Spleen (tissue), 7 donors: ENCODE measurements at regions not wholly inside any gene's neighbourhood (a gene's known extent, or its start where the extent isn't known, plus 50 kb on each side); places are given as distances from the start of the nearest gene placed in this dataset.

Experiments
- POLR2A ChIP-seq, 3 donors: fragments of 450-650 bp; IDR thresholded peaks; one replicate each; pipeline ENCODE4 v1.5.1; 2017; ENCODE audit warnings: antibody characterized with exemption in 3 of 3, mild to moderate bottlenecking in 1 of 3
- POLR2AphosphoS5 ChIP-seq, 3 donors: sonication (generic); formaldehyde crosslinking; IDR thresholded peaks; one replicate each; pipeline ENCODE4 v1.5.1; 2017; ENCODE audit warnings: antibody characterized with exemption in 3 of 3
- TF ChIP-seq, protein P1 (sequence below), 11 experiments: fragments of 200-600 bp in 7 of 11; fragments of 450-650 bp in 4 of 11; sonication (generic) in 4 of 11; IDR thresholded peaks in 8 of 11; conservative IDR thresholded peaks in 3 of 11; 1 replicate in 7 of 11; 2 replicates in 4 of 11; pipeline versions ENCODE4 v1.4.0 to v1.8.0; 2016 to 2021; ENCODE audit warnings: antibody characterized with exemption in 11 of 11, inconsistent platforms in 4 of 11, mild to moderate bottlenecking in 1 of 11
- donor health status: DM: no; HTN: no; CAD: no; lungs with moderate emphysema.
- donor health status: DM: no; HTN: no; CAD: no.
- donor health status: DM: no; HTN: no; CAD: no.

DNA sequence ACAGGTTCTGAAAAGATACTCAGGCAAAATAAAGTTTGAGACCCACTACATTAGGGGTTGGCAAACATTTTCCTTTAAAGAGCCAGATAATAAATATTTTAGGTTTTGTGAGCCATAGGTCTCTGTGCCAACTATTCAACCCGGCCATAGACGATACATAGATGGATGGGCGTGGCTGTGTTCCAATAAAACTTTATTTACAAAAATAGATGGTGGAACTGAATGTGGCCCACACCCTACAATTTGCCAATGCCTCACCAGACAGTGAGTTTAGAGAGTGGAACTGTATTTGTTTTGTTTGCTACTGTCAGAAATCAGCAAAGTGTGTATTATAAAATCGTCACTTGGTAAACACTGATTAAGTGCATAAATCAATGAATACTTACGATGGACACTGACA, 78.0 kb downstream of the ACKR3 start:
- no peak for TF ChIP-seq POLR2A (IDR thresholded peaks at IDR 0.05)
- TF ChIP-seq, protein P1, sequence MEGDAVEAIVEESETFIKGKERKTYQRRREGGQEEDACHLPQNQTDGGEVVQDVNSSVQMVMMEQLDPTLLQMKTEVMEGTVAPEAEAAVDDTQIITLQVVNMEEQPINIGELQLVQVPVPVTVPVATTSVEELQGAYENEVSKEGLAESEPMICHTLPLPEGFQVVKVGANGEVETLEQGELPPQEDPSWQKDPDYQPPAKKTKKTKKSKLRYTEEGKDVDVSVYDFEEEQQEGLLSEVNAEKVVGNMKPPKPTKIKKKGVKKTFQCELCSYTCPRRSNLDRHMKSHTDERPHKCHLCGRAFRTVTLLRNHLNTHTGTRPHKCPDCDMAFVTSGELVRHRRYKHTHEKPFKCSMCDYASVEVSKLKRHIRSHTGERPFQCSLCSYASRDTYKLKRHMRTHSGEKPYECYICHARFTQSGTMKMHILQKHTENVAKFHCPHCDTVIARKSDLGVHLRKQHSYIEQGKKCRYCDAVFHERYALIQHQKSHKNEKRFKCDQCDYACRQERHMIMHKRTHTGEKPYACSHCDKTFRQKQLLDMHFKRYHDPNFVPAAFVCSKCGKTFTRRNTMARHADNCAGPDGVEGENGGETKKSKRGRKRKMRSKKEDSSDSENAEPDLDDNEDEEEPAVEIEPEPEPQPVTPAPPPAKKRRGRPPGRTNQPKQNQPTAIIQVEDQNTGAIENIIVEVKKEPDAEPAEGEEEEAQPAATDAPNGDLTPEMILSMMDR (IDR thresholded peaks at IDR 0.05 in 8 of 11, conservative IDR thresholded peaks at IDR 0.05 in 3 of 11), result no peak
- TF ChIP-seq POLR2AphosphoS5 (IDR thresholded peaks at IDR 0.05), result no peak
